Natural killer cell (primary cell): ENCODE measurements at regions not wholly inside any gene's neighbourhood (a gene's known extent, or its start where the extent isn't known, plus 50 kb on each side); places are given as distances from the start of the nearest gene placed in this dataset.

Experiments
- ATAC-seq, 3 donors: fragments of 150-1000 bp in 2 of 3; fragments of 200-7000 bp in 1 of 3; cut with Tn5 transposase; 1 replicate in 1 of 3; 2 replicates in 2 of 3; pipeline ENCODE4 v1.10.0; 2021; ENCODE audit warnings: mild to moderate bottlenecking in 2 of 3, moderate library complexity in 2 of 3
- DNase-seq, 2 donors: peaks; one replicate each; pipeline versions ENCODE4 v3.0.0 to v3.0.0-alpha.2; 2013 to 2021; ENCODE audit warnings: mixed read lengths in 1 of 2
- H3K27ac ChIP-seq: one replicate; pipeline ENCODE4 v1.5.1; 2013; ENCODE audit warnings: mild to moderate bottlenecking, low read length
- H3K27me3 ChIP-seq: one replicate; pipeline ENCODE4 v1.6.1; 2013; ENCODE audit warnings: low read length; ENCODE audit not compliant: control insufficient read depth, insufficient read depth
- H3K36me3 ChIP-seq: one replicate; pipeline ENCODE4 v1.6.1; 2013; ENCODE audit warnings: low read length; ENCODE audit not compliant: control insufficient read depth, insufficient read depth
- H3K4me1 ChIP-seq: one replicate; pipeline ENCODE4 v1.6.1; 2013; ENCODE audit warnings: low read length; ENCODE audit not compliant: control insufficient read depth, insufficient read depth
- H3K4me3 ChIP-seq: one replicate; pipeline ENCODE4 v1.5.1; 2013; ENCODE audit warnings: low read length
- H3K9me3 ChIP-seq: one replicate; pipeline ENCODE4 v1.6.1; 2013; ENCODE audit warnings: low read length; ENCODE audit not compliant: control insufficient read depth, insufficient read depth
- H3K27ac Mint-ChIP-seq, 2 donors: one replicate each; pipeline ENCODE4 v1.8.0; 2022; ENCODE audit warnings: mild to moderate bottlenecking in 2 of 2, mixed read lengths in 2 of 2, moderate library complexity in 1 of 2
- H3K27me3 Mint-ChIP-seq, 2 donors: one replicate each; pipeline ENCODE4 v1.8.0; 2022; ENCODE audit warnings: low read depth in 2 of 2, mixed read lengths in 2 of 2
- H3K36me3 Mint-ChIP-seq: one replicate; pipeline ENCODE4 v1.8.0; 2022; ENCODE audit warnings: mixed read lengths
- H3K4me1 Mint-ChIP-seq, 2 donors: one replicate each; pipeline ENCODE4 v1.8.0; 2022; ENCODE audit warnings: mixed read lengths in 2 of 2
- H3K4me3 Mint-ChIP-seq: one replicate; pipeline ENCODE4 v1.8.0; 2022; ENCODE audit warnings: mild to moderate bottlenecking, moderate library complexity, mixed read lengths
- H3K9me3 Mint-ChIP-seq, 2 donors: one replicate each; pipeline ENCODE4 v1.8.0; 2022; ENCODE audit warnings: mixed read lengths in 2 of 2
- CTCF ChIP-seq: fragments of 200-600 bp; IDR thresholded peaks from one replicate; pipeline ENCODE4 v1.8.0; 2022; ENCODE audit warnings: antibody characterized with exemption
- WGBS: methylation state at CpG from one replicate; pipeline ENCODE4 v1.1.7; 2013; ENCODE audit warnings: missing lambda C conversion rate; ENCODE audit not compliant: insufficient coverage; 5-methylcytosine and 5-hydroxymethylcytosine counted together
- intact Hi-C: fragments of 100-400 bp; cut with micrococcal nuclease; formaldehyde crosslinking; loops from one replicate; pipeline ENCODE4 v1.14.2; 2022

GRCh38 chr3:168524129-168524528, 428.4 kb upstream of the GOLIM4 start:
- no peaks in the 10 kb centered on the region for H3K36me3 Mint-ChIP-seq
- DNase-seq (no peak), ATAC-seq (no peak)
- no CpG with 5 or more reads among the region's 1 CpG for WGBS
- no peaks in the 10 kb centered on the region for H3K4me1 Mint-ChIP-seq
- TF ChIP-seq CTCF: no peak
- H3K27me3 ChIP-seq: no peaks in the 10 kb centered on the region
- H3K27ac Mint-ChIP-seq: no peak overlapping the region
- no peaks in the 10 kb centered on the region for H3K36me3 ChIP-seq
- H3K27ac ChIP-seq: no peak overlapping the region
- H3K9me3 ChIP-seq: no peaks in the 10 kb centered on the region
- intact Hi-C loops: no loop called here
- H3K4me3 ChIP-seq: no peak overlapping the region
- H3K4me1 ChIP-seq: no peaks in the 10 kb centered on the region
- peaks cover 0 to 2% of the 10 kb centered on the region in 2 donors for H3K27me3 Mint-ChIP-seq
- H3K9me3 Mint-ChIP-seq: no peaks in the 10 kb centered on the region
- no peak overlapping the region for H3K4me3 Mint-ChIP-seq

- no peaks in the 10 kb centered on the region for H3K36me3 Mint-ChIP-seq
- Histone ChIP-seq H3K4me3 (no peak overlapping the region), H3K4me1 (no peaks in the 10 kb centered on the region), H3K27ac (no peak overlapping the region), H3K9me3 (no peaks in the 10 kb centered on the region), H3K27me3 (no peaks in the 10 kb centered on the region), H3K36me3 (no peaks in the 10 kb centered on the region)
- intact Hi-C loops: no loop called here
- no peak overlapping the region for H3K27ac Mint-ChIP-seq
- no peaks in the 10 kb centered on the region for H3K4me1 Mint-ChIP-seq
- H3K9me3 Mint-ChIP-seq: no peaks in the 10 kb centered on the region
- H3K4me3 Mint-ChIP-seq: no peak overlapping the region
- DNase-seq (no peak), ATAC-seq (no peak)
- WGBS: 86% methylated on average over 14 of the region's 14 CpGs
- H3K27me3 Mint-ChIP-seq: peaks cover 0 to 2% of the 10 kb centered on the region in 2 donors
- no peak for TF ChIP-seq CTCF
Measured at GRCh38 chr3:168517249-168518071, 421.7 kb upstream of the GOLIM4 start.

DNA sequence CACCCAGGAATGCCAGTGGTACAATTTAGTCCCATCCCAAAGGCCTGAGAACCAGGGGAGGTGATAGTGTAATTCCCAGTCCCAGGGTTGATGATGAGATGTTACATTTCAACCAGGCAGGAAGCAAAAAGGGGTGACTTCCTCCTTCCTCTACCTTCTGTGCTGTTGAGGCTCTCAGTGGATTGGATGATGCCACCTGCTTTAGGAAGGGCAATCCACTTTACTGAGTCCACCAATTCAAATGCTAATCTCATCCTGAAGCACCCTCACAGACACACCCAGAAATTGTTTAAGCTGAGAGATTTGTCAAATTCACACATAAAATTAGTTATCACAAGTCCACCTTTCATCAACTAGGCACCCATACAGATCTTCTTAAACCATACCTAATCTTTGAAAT, 418.5 kb upstream of the GOLIM4 start:
- H3K36me3 ChIP-seq: no peaks in the 10 kb centered on the region
- no peaks in the 10 kb centered on the region for H3K4me1 ChIP-seq
- ATAC-seq (no peak), DNase-seq (no peak)
- no peaks in the 10 kb centered on the region for H3K27me3 ChIP-seq
- TF ChIP-seq CTCF: no peak
- Mint-ChIP-seq H3K36me3 (no peaks in the 10 kb centered on the region), H3K4me1 (no peaks in the 10 kb centered on the region), H3K27ac (no peak overlapping the region), H3K27me3 (no peaks in the 10 kb centered on the region), H3K9me3 (no peaks in the 10 kb centered on the region), H3K4me3 (no peak overlapping the region)
- intact Hi-C loops: no loop called here
- no peak overlapping the region for H3K27ac ChIP-seq
- H3K9me3 ChIP-seq: no peaks in the 10 kb centered on the region
- no peak overlapping the region for H3K4me3 ChIP-seq

DNA sequence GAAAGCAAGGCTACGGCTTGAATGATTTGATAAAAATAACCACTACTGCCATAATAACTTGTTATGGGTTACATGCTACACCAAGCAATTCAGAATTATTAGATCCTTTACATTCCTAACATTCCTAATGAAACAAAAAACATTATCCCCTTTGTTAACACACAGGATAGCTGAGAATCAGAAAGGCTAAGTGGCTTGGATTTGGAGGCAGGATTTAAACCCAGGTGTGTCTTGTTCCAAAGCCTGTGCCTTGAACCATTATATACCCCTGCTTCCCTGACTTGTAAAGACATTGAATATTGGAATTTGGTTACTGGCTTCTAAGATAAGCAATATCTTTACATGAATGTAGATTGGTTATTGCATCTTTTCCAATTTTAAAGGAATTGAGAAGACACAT, 417.1 kb upstream of the GOLIM4 start:
- H3K27ac ChIP-seq: no peak overlapping the region
- Mint-ChIP-seq H3K36me3 (no peaks in the 10 kb centered on the region), H3K27me3 (no peaks in the 10 kb centered on the region), H3K4me1 (no peaks in the 10 kb centered on the region), H3K4me3 (no peak overlapping the region), H3K9me3 (no peaks in the 10 kb centered on the region), H3K27ac (no peak overlapping the region)
- H3K36me3 ChIP-seq: no peaks in the 10 kb centered on the region
- H3K27me3 ChIP-seq: no peaks in the 10 kb centered on the region
- intact Hi-C loops: no loop called here
- no peaks in the 10 kb centered on the region for H3K4me1 ChIP-seq
- DNase-seq (no peak), ATAC-seq (no peak)
- H3K9me3 ChIP-seq: no peaks in the 10 kb centered on the region
- H3K4me3 ChIP-seq: no peak overlapping the region
- TF ChIP-seq CTCF: no peak
- 80% methylated on average over 1 of the region's 1 CpG for WGBS
